NCI-H2107 (cell line): ENCODE measurements at regions not wholly inside any gene's neighbourhood (a gene's known extent, or its start where the extent isn't known, plus 50 kb on each side); places are given as distances from the start of the nearest gene placed in this dataset.
A peak's percentile ranks its signal among the peaks of the same experiment; 100 is the strongest.

Source experiments
- DNase-seq: peaks from one replicate; lab custom pipeline; 2025; lab: John Stamatoyannopoulos, UW

GRCh38 chr12:92581604-92582003, 121.2 kb upstream of the PLEKHG7 start:
- no peak for DNase-seq

GRCh38 chr12:92574911-92575570, 127.7 kb upstream of the PLEKHG7 start:
- DNase-seq = no peak

GRCh38 chr12:92574051-92574783, 128.6 kb upstream of the PLEKHG7 start:
- no peak for DNase-seq

GRCh38 chr12:92573104-92573503, 129.7 kb upstream of the PLEKHG7 start:
- DNase-seq = no peak

- no peak for DNase-seq
These were observed 130.8 kb upstream of the PLEKHG7 start for GRCh38 chr12:92571844-92572543.

- DNase-seq = no peak
These were observed 131.6 kb upstream of the PLEKHG7 start for GRCh38 chr12:92571169-92571568.

GRCh38 chr12:92570056-92570753, 132.6 kb upstream of the PLEKHG7 start:
- peak; percentile 46 for DNase-seq

DNA sequence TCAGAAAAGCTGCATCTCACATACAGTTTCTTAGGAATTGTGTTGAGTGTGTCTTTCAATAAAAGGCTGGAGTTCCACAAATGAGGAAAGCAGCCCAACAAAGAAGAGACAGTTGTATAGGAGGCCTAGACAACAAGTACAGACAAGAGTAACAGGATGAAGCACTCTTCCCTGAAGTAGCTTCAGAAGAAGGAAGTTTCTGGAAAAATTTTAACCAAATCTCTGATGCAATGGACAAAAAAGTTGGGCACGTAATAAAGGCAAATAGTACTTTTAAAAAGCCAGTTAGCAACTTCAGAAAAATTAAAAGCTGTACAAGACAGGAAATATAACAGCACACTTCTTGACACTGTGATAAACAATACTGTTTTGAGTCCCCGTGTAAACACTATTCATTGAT, 134.1 kb upstream of the PLEKHG7 start:
- no peak for DNase-seq

GRCh38 chr12:92566448-92567019, 136.3 kb upstream of the PLEKHG7 start:
- DNase-seq = no peak

- DNase-seq = no peak
These were observed 139.0 kb upstream of the PLEKHG7 start for GRCh38 chr12:92563819-92564218.

DNA sequence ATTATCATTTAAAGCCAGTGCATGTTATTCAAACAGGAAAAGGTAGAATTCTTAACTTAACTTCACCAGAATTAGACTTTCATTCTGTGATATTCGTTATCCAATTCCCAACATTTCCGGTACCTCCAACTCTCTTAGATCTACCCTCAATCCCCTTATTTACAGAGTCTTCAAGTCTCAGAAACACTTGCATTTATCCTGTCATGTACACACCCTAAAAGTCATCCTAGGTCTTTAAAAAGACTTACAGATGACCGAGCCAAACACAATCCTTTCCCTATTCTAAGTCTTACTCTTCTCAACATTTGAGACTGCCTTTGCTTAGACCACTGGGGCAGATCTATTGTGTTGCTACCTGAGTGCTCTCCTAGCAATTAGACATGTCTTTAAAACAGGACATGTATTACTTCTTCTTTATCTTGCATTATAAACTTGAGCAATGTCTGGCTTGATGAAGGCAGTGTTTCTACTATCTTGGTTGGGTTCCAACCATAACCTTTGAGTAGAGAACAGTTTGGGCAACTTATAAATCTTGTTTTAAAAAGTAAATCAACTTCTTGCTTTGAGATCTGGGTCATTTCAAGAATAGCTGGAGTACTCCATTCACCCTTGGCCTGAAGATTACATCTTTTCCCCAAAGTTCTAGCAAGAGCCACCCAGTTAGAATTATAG, 140.6 kb upstream of the PLEKHG7 start:
- DNase-seq = no peak

- DNase-seq = peak; percentile 34
These were observed 141.3 kb upstream of the PLEKHG7 start for GRCh38 chr12:92561543-92561899.

DNA sequence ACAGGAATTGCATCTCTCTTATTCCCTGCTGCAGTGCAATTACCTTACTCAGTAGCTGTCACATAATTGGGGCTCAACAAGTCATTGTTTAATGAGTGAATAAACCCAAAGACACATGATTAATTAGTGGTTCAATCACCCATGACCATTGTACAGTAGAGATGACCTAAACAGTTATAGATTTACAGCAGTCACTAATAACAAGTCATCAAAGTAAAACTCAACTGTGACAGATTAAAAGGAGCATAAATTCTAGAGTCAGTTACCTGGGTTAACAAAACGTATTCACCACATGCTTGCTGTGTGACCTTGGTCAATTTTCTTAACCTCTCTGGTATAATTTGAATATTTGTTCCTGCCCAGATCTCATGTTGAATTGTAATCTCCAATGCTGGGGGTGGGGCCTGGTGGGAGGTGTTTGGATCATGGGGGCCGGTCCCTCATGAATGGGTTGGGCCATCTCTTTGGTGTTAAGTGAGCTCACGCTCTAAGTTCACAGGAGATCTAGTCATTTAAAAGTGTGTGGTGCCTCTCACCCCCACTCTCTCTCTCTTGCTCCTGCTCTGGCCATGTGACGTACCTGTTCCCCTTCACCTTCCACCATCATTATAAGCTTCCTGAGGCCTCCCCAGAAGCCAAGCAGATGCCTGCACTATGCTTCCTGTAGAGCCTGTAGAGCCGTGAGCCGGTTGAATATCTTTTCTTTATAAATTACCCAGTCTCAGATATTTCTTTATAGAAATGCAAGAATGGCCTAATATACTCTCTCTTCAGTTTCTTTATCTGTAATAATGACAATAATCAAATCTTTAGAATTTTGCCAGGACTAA, 141.9 kb upstream of the PLEKHG7 start:
- DNase-seq = no peak

GRCh38 chr12:92558806-92559205, 144.0 kb upstream of the PLEKHG7 start:
- no peak for DNase-seq

GRCh38 chr12:92558215-92558773, 144.5 kb upstream of the PLEKHG7 start:
- DNase-seq = no peak

GRCh38 chr12:92557422-92557724, 145.4 kb upstream of the PLEKHG7 start:
- DNase-seq = no peak

GRCh38 chr12:92556637-92557421, 146.0 kb upstream of the PLEKHG7 start:
- no peak for DNase-seq

GRCh38 chr12:92556141-92556540, 146.6 kb upstream of the PLEKHG7 start:
- no peak for DNase-seq

GRCh38 chr12:92554158-92555073, 148.4 kb upstream of the PLEKHG7 start:
- DNase-seq = no peak
